ENCODE measurements at regions not wholly inside any gene's neighbourhood (a gene's known extent, or its start where the extent isn't known, plus 50 kb on each side); places are given as distances from the start of the nearest gene placed in this dataset.

DNA sequence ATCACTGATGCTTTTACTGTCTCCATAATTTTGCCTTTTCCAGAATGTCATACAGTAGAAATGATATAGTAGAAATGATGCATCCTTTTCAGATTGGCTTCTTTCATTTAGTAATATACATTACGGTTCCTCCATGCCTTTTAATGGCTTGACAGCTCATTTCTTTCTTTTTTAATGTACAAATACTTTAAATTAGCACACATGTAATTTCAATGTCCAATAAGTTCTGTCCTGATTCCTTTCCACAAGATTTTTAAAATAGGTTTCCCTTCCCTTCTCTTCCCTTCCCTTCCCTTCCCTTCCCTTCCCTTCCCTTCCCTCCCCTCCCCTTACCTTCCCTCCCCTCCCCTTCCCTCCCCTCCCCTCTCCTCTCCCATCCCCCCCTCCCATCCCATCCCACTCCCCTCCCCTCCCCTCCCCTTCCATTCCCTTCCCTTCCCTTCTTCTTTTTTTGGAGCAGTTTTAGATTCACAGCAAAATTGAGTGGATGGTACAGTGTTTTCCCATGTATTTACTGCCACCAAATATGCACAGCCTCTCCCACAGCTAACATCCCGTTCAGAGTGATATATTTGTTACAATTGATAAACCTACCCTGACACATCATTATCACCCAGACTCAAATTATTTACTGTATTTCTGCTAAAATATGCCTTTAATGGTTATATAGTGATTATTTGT is 398.8 kb downstream of the RNF144B start (continued):
- no peak for TF ChIP-seq ZKSCAN3 (CRISPR knock-in tag; IDR thresholded peaks at IDR 0.05)

DNA sequence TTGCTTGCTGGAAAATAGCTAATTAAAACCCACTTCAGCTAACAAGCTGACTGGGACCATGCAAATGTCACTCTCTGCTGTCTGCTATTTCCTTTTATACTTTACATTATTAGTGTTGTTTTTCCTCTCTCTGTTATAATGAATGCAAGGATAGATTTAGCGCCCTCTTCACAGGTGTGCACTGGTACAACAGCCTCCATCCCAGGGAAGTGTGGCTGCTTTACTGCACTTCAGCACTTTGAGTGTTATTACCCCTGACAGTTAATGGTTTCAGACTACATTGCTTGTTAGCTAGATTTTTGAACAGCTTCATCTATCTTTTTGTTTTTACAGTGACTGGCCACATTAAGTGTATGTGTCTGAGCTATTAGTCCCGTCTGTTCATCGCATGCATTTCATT is 405.7 kb downstream of the RNF144B start:
- 0% methylated on average over 3 of the region's 3 CpGs for WGBS (ENCODE audit: insufficient coverage, low coverage, missing lambda C conversion rate)
- ChIA-PET CTCF (ENCODE audit: low intra/inter-chr PET ratio) (no interaction called here), POLR2A (no interaction called here)
- in situ Hi-C loops (cut with MboI) (no loop called here), intact Hi-C loops (cut with micrococcal nuclease) (no loop called here)
- no TSS peak for BruUV-seq (replicated peaks)
- Histone ChIP-seq H3K9me3 (replicated peaks; ENCODE audit: control insufficient read depth, insufficient read depth, low read depth, low read length) (no peaks in the 10 kb centered on the region; the same call in 1 of the 2 replicates), H4K20me1 (replicated peaks; ENCODE audit: control insufficient read depth, insufficient read depth, low read length) (no peaks in the 10 kb centered on the region), H2AFZ (ENCODE audit: low read depth, low read length) (no peak overlapping the region), H3K4me2 (ENCODE audit: insufficient read depth, low read length) (no peak overlapping the region), H3K9ac (ENCODE audit: insufficient read depth in 1 of 2, low read depth in 2 of 2, low read length in 2 of 2) (no peak overlapping the region), H3K9me1 (ENCODE audit: control insufficient read depth, insufficient read depth, low read length) (no peaks in the 10 kb centered on the region), H3K4me3 (no peak overlapping the region), H3K79me2 (ENCODE audit: control insufficient read depth, insufficient read depth, low read length) (no peaks in the 10 kb centered on the region), H3K4me1 (replicated peaks in 1 of 2; ENCODE audit: control insufficient read depth in 2 of 2, insufficient read depth in 2 of 2, low read length in 2 of 2) (no peaks in the 10 kb centered on the region), H3K27ac (ENCODE audit: extremely low read depth, low read depth, low read length) (no peak overlapping the region), H3K36me3 (ENCODE audit: control insufficient read depth, insufficient read depth, low read length) (no peaks in the 10 kb centered on the region), H3K27me3 (ENCODE audit: control insufficient read depth in 2 of 2, insufficient read depth in 2 of 2, low read length in 2 of 2) (no peaks in the 10 kb centered on the region)
- ATAC-seq (no peak), FAIRE-seq (no peak), DNase-seq (ENCODE audit: extremely low read depth in 1 of 4, low spot score in 3 of 4) (no peak)
- no peak for TF ChIP-seq SLC30A9 (CRISPR knock-in tag; IDR thresholded peaks at IDR 0.05)
- TF ChIP-seq HDGF (IDR thresholded peaks at IDR 0.05) = no peak
- TF ChIP-seq ESRRB (CRISPR knock-in tag; IDR thresholded peaks at IDR 0.05; ENCODE audit: borderline replicate concordance) = no peak
- no peak for TF ChIP-seq MEF2D (tag; conservative IDR thresholded peaks at IDR 0.05; ENCODE audit: low read depth)
- TF ChIP-seq, protein P1, sequence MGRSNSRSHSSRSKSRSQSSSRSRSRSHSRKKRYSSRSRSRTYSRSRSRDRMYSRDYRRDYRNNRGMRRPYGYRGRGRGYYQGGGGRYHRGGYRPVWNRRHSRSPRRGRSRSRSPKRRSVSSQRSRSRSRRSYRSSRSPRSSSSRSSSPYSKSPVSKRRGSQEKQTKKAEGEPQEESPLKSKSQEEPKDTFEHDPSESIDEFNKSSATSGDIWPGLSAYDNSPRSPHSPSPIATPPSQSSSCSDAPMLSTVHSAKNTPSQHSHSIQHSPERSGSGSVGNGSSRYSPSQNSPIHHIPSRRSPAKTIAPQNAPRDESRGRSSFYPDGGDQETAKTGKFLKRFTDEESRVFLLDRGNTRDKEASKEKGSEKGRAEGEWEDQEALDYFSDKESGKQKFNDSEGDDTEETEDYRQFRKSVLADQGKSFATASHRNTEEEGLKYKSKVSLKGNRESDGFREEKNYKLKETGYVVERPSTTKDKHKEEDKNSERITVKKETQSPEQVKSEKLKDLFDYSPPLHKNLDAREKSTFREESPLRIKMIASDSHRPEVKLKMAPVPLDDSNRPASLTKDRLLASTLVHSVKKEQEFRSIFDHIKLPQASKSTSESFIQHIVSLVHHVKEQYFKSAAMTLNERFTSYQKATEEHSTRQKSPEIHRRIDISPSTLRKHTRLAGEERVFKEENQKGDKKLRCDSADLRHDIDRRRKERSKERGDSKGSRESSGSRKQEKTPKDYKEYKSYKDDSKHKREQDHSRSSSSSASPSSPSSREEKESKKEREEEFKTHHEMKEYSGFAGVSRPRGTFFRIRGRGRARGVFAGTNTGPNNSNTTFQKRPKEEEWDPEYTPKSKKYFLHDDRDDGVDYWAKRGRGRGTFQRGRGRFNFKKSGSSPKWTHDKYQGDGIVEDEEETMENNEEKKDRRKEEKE (IDR thresholded peaks at IDR 0.05; ENCODE audit: borderline replicate concordance in 1 of 2, control insufficient read depth in 1 of 2, low read depth in 2 of 2, low read length in 1 of 2) = no peak
- TF ChIP-seq MYBL2 (IDR thresholded peaks at IDR 0.05; ENCODE audit: low read depth) = no peak
- TF ChIP-seq MYBL2 (CRISPR knock-in tag; IDR thresholded peaks at IDR 0.05; ENCODE audit: borderline replicate concordance) = no peak
